HG03439 (cell line): ENCODE measurements at regions not wholly inside any gene's neighbourhood (a gene's known extent, or its start where the extent isn't known, plus 50 kb on each side); places are given as distances from the start of the nearest gene placed in this dataset.
"Not testable (repeated sequence)": the region's sequence is repeated elsewhere in the genome, so short reads cannot be mapped to it uniquely, and the experiment has no call there.

Experiments
- ATAC-seq: cut with Tn5 transposase; IDR thresholded peaks from one replicate; pipeline ENCODE4 v1.9.1; 2021; ENCODE audit warnings: mild to moderate bottlenecking, moderate library complexity; ENCODE audit not compliant: unreplicated experiment

DNA sequence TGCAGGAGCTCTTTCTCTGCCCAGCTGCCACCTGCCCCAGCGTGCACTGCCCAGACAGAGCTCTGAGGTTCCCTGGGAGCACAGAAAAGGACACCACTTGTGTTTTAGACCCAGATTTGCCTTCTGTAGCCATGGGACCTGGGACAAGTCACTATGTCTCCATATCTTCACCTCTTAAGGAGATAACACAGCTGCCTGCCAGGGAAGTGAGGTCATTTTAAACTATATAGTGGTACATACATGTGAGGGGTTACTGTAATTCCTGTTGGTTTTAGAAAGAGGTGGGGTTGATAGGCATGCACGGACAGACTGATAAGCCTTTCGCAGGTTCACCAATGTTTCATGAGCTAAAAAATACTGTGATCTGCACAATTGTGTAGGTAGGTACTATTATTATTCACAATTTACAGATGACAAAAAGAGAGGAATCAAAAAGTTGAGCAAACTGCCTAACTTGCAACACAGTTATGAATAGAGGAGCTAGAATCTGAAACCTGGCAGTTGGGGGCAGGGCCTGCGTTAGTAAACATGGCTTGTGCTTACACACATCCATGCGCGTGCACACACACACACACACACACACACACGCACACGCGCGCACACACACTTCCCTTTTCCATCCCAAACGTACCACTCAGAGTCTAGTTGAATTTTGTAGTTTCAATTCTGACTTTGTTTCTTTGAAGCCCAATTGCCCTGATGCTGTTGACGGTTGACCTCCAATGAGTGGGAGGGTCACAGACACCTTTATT lies 193.6 kb downstream of the FAM43A start:
- ATAC-seq: no peak

DNA sequence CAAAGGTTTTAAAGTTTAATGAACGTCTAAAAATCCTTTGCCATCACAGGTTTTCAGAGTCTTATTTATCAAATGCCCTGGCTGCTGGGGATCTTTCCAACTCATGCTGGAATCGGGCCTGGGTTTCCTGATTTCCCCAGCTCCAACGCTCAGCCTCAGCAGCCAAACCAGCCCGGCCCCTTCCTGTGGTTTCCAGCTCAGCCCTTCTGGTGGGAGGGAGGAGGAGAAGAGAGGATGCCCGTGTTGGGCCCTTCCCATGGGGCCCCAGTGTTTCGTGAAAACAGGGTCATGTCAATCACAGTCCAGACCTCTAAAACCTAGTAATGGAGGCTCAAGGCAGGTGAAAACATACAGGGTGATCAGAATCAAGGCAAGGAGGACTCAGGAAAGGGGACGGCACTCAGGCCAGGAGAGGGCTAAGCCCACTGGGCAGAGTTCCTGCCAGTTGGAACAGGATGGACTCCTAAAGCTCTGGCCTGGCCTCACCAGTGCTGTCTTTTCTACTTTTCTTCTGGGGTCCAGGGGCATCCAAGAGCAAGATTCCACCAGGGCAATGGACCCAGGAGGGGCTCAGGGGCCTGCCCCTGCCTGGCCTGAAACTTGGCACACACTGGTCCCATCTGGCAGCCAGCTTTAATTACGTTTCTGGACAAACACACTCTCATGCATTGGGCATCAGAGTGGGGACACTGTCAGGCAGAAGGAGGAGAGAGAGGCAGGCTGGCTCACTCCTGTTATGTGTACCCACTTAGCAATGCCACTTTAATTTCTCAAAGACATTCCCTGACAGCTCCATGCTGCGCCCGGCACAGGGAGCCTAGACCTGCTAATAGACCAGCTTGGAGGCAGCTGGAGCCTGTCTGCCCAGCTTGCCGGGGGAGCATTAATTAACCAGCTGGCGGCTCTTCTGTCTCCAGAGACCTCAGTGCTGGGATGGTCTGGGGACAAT lies 194.6 kb downstream of the FAM43A start:
- no peak for ATAC-seq

DNA sequence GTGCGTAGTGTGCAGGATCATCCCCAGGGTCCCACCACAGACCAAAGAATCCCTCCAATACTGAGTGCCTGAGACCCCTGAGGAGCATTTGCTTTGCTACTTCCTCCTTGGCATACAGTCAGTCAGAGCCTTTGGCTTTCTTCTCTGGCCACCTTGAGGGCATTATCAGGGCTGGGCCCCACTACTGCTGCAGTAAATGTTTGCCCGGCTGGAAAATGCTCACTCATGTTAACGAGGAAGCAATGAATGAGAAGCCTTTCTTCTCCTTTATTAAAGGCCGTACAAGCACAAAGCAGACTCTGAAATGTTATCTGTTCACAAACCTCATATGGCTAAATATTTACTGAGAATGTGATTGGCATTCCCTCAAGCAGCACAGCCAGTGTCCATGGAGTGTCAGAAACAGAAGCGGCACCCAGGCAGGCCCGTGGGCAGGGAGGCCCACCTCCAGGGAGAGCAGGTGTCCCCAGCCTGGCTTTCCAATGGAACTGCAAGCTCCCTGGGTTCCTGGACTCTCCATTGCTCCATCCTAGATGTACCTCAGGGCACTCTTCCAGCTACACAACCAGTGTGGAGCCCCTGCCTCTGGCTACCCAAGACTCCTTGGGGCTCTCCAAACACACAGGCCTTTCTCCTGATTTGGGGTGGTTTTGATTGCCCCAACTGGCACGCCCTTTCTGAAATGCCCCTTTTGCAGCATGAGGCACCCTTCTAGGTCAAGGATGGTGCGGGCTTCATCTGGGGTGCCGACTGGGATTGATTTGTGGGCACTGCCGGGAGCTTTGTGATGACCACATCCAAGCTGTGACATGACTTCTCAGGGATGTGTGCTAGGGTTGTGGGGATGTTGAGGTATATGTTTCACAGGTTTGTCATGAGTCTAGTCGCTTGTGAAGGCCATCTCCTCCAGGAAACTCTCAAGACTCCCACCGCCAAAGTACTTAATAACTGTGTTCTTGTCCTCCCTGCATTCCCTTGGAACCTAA lies 195.6 kb downstream of the FAM43A start:
- no peak for ATAC-seq

DNA sequence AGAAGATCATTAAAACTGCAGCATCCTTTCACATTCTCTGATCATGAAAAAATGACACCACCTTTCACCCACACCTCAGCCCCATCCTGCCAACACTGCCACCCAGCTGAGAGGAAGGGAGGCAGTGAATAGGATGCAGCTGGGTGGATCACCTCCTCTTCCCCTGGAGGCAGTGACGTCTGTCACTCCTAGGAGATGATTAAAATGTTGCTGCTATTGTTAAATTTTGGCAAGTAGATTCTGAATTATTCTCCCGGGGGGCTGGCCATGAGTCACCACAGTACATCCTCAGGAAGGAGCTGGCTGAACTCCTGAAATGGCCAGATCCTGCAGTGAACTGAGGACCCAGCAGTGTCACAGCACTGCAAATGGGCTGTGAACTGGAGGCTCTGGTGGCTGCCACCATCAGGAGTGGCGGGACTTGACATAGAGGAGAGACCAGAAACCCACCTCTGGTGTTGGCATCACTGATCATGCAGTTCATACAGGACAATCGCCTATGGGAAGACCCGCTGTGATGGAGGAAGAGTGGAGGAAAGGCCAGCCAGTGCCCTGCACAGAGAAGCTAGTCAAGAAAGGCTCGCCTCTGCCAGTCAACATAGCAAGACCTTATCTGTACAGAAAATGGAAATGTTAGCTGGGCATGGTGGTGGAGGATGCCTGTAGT lies 199.1 kb downstream of the FAM43A start:
- no peak for ATAC-seq

DNA sequence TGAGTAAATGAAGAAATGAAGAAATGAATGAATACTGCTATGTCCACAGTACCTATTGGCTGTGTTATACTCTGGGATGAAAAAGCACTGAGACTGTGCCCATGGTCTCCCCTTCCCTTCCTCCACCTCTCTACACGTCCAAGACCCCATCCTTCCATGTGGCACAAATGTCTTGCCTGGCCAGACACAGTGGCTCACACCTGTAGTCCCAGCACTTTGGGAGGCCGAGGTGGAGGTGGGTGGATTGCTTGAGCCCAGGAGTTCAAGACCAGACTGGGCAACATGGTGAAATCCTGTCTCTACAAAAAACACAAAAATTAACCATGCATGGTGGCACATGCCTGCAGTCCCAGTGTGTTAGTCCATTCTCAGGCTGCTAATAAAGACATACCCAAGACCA lies 200.1 kb downstream of the FAM43A start:
- ATAC-seq: no peak

DNA sequence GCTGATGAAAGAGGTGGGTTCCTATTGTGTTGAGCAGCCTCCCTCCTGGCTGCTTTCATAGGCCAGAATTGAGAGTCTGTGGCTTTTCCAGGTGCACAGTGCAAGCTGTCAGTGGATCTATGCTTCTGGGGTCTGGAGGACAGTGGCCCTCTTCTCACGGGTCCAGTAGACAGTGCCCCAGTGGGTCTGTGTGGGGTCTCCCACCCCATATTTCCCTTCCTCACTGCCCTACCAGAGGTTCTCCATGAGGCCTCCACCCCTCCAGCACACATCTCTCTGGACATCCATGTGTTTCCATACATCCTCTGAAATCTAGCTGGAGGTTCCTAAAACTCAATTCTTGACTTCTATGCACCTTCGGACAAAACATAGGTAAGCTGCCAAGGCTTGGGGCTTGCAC lies 201.2 kb downstream of the FAM43A start:
- no peak for ATAC-seq

DNA sequence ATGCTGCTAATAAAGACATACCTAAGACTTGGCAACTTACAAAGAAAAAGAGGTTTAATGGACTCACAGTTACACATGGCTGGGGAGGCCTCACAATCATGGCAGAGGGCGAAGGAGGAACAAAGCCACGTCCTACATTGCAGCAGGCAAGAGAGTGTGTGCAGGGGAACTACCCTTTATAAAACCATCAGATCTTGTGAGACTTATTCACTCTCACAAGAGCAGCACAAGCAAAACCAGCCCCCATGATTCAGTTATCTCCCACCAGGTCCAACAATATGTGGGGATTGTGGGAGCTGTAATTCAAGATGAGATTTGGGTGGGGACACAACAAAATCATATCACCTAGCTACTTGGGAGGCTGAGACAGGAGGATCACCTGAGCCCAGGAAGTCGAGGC lies 202.4 kb downstream of the FAM43A start:
- not testable (repeated sequence) for ATAC-seq

DNA sequence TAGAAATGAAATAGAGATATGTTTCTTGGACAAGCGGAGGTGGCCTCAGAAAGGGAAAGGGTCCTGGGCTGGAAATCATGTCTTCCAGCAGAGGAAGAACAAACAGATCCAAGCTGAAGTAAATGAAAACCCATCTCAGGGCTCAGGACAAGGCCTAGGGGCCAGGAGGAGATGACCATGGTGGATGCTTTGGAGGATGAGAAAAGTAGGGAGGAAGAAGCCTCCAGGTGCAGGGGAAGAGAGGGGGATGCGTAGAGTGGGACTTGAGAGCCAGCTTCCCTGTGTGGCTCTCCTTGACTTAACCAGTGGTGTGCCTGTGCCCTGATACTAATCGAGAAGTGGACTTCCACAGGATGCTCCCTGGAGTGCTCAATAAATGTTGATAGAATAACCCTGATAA lies 203.2 kb downstream of the FAM43A start:
- ATAC-seq: no peak

DNA sequence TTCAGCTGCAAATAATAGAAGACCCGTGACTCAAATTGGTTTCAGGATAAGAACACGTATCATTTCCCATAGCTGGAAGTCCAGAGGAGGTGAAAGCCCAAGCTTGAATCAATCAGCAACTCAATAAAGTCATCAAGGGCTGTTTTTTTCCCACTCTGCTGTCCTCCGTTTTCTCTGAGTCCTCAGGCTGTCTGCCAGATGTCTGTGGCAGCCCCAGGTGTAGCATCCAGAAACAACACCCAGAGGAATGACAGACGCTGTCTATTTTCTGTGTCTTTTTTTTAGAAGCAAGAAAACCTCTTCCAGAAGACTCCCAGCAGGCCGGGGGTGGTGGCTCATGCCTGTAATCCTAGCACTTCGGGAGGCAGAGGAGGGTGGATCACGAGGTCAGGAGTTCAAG lies 204.4 kb downstream of the FAM43A start:
- no peak for ATAC-seq

DNA sequence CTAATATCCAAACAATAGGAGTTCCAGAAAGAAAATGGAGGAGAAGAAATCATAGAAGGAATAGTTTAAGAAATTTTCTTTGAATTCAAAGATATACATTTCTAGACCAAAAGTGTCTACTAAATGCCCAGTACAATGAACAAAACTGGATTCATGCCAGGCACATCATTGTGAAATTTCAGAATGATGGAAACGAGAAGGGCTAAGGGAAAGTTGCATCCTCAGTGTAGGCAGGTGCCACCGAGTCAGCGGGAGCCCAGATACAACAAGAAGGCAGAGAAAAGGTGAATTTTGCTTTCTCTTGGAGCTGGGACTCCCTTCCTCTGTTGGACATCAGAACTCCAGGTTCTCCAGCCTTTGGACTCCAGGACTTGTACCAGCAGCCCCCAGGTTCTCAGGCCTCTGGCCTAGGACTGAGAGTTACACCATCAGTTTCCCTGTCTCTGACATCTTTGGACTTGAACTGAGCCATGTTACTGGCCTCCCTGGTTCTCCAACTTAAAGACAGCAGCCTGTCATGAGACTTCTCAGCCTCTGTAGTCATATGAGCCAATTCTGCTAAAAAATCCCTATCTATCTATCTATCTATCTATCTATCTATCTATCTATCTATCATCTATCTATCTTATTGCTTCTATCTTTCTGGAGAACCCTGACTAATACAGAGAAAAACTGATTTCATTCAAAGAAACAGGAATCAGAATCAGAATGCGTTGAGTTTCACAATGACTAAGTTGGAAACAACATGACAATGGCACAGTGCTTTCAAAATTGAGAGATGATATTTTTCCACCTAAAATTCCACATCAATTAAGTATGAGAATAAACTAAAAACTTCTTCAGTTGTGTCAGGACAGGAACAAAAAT lies 207.7 kb downstream of the FAM43A start:
- ATAC-seq: no peak

DNA sequence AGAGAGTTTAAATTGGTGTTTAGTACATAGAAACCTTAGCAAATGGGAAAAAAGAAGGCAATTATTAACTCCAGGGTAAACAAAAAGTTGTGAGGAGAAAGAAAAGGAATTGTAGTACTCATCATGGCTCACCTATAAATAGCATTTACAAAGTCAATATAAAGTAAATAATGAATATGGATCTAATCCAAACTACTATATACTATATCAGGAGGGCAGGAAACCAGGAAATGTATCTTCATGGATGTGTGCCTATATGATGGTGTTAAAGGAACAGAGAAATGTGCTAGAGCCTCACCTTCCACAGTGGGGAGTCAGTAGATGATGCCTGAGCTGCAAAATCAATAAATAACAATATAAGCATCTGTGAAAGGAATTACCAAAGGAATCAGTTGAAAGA lies 208.9 kb downstream of the FAM43A start:
- ATAC-seq: no peak

DNA sequence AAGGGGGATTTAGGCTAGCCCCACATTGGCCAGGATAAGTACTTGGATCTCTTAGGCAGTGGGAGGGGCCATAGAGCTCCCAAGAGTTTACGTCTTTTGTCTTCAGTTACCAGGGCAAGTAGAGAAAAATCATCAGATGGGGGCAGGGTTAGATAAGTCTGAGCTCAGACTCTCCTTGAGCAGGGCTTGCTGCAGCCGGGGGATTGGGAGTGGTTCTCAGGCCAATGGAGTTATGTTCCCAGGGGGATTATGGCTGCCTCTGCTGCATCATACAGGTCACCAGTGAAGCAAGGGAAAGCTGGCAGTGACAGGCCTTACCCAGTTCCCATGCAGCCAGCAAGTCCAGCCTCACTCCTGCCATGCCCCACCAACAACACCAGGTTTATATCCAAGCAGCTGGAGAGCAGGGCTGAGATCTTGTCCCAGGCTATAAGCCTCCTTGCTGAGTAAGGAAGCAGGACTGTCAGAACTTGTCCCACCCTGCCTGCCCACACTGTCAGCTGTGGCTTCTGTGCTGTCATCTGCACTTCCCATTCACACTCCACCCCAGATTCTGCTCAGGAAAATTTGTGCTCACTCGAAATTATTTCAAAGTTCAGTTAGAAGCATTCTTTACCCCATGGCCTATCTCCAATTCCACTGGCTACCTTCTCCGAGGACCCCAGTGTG lies 215.3 kb downstream of the FAM43A start:
- ATAC-seq: no peak

DNA sequence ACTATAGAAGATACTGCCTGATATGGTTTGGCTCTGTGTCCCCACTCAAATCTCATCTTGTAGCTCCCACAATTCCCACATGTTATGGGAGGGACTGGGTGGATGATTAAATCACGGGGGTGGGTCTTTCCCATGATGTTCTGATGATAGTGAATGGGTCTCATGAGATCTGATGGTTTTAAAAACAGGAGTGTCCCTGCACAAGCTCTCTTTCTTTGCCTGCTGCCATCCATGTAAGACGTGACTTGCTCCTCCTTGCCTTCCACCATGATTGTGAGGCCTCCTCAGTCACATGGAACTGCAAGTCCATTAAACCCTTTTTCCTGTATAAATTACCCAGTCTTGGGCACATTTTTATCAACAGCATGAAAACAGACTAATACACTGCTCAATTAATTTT lies 217.8 kb downstream of the FAM43A start:
- ATAC-seq: not testable (repeated sequence)

DNA sequence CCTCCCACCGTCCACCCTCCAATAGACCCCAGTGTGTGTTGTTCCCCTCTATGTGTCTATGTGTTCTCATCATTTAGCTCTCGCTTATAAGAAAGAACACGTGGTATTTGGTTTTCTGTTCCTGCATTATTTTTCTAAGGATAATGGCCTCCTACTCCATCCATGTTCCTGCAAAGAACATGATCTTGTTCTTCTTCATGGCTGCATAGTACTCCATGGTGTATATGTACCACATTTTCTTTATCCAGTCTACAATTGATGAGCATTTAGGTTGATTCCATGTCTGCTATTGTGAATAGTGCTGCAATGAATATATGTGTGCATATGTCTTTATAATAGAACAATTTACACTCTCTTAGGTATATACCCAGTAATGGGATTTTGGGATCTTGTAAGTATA lies 219.3 kb downstream of the FAM43A start:
- ATAC-seq: not testable (repeated sequence)

DNA sequence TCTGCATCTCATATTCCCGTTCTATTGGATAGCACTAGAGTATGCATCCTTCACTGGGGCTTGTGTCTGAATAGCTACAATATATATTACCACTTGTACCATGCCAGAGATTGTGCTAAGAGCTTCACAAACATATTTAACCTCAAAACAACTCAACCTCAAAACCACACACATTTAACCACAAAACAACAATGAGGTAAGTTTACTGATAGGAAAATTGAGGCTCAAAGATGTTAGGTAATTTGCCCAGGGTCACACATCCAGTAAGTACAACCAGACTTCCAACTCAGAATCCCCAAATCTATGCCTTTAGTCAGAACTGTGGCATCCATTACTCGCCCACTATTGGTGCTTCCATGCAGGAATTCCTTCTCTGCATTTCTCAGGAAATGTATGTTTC lies 220.0 kb downstream of the FAM43A start:
- ATAC-seq: no peak

DNA sequence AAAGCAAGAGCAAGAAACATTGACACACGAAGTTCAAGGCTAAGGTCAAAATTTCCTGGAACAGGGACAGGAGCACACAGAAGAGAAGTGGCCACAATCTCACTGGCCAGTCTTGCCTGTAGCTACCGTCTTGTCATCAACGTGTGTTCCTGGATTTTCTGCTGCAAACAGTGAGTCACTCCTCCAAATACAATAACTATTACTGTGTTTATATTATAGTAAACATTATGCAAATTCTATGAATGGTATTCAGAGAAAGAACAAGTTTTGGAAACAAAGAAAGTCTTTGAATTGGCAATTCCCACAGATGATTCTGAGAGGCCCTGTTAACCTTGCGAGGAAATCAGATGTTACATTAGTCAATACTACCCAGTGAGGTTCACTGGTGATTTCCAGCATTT lies 220.5 kb downstream of the FAM43A start:
- ATAC-seq: no peak

DNA sequence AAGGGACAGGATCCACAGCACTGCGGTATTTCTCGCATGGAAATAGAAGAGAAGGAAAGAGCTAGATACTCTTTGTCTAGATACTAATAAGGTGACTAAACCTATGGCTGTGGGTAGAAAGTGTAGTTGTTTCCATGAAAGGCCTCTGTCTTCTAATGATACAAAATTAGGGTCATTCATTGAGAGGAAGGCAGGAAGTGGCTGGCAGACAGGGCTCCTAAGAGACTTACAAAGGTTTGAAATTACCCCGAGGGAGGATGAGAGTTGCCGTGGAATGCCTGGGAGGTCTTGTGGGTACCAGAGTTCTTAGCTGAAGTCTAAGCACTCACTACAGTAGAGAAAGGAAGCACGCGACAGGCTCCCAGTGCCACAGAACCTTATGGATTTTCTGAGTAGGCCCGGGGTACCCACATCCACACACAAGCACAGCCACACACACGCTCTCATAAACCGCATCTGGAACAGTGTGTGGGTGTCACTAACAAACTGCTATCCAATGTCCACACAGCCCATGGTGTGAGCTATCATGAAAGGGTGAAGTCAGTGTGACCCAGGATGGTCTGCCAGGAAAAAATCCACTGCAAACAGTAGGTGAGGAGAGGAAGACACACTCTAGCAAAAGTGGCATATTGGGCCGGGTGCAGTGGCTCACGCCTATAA lies 221.4 kb downstream of the FAM43A start:
- no peak for ATAC-seq

DNA sequence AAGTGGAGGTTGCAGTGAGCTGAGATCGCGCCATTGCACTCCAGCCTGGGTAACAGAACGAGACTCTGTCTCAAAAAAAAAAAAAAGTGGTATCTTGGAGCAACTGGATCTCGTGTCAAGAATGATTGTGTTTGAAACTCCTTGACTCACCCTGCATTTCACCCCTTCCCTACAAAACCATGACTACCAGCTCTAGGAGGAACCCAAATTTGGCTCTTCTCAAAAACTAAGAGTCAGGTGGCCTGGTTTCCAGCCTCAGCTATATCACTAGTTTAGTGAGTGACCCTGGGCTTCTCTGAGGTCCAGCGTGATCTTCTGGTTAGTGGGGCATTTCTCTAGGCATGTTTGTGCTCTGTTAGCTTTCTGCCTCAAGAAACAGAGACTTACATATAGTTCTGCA lies 222.1 kb downstream of the FAM43A start:
- ATAC-seq: no peak
